HG02623 (cell line): ENCODE measurements at regions not wholly inside any gene's neighbourhood (a gene's known extent, or its start where the extent isn't known, plus 50 kb on each side); places are given as distances from the start of the nearest gene placed in this dataset.

ENCODE experiments used
- ATAC-seq: cut with Tn5 transposase; IDR thresholded peaks from one replicate; pipeline ENCODE4 v1.9.1; 2021; ENCODE audit warnings: moderate library complexity; ENCODE audit not compliant: unreplicated experiment

GRCh38 chr15:69902414-69903062, 195.2 kb downstream of the TLE3 start:
- ATAC-seq = no peak

GRCh38 chr15:69903470-69904469, 193.9 kb downstream of the TLE3 start:
- no peak for ATAC-seq

GRCh38 chr15:69906256-69907185, 191.2 kb downstream of the TLE3 start:
- ATAC-seq = no peak

- no peak for ATAC-seq
Measured at GRCh38 chr15:69908060-69908459, 189.7 kb downstream of the TLE3 start.

GRCh38 chr15:69908590-69909420, 188.9 kb downstream of the TLE3 start:
- ATAC-seq = no peak

GRCh38 chr15:69909719-69910444, 187.8 kb downstream of the TLE3 start:
- ATAC-seq = no peak

- no peak for ATAC-seq
Measured at GRCh38 chr15:69910514-69910913, 187.2 kb downstream of the TLE3 start.

- ATAC-seq = no peak
Measured at GRCh38 chr15:69912116-69912515, 185.6 kb downstream of the TLE3 start.

GRCh38 chr15:69914040-69914439, 183.7 kb downstream of the TLE3 start:
- no peak for ATAC-seq

GRCh38 chr15:69914960-69915359, 182.8 kb downstream of the TLE3 start:
- no peak for ATAC-seq

- no peak for ATAC-seq
Measured at GRCh38 chr15:69916169-69916785, 181.4 kb downstream of the TLE3 start.

- ATAC-seq = no peak
Measured at GRCh38 chr15:69917056-69917455, 180.7 kb downstream of the TLE3 start.

- no peak for ATAC-seq
Measured at GRCh38 chr15:69919816-69920215, 177.9 kb downstream of the TLE3 start.

GRCh38 chr15:69920221-69920620, 177.5 kb downstream of the TLE3 start:
- no peak for ATAC-seq

GRCh38 chr15:69921626-69922619, 175.8 kb downstream of the TLE3 start:
- ATAC-seq = no peak

- ATAC-seq = no peak
Measured at GRCh38 chr15:69924531-69924930, 173.2 kb downstream of the TLE3 start.

GRCh38 chr15:69926006-69926405, 171.7 kb downstream of the TLE3 start:
- no peak for ATAC-seq

GRCh38 chr15:69926721-69927120, 171.0 kb downstream of the TLE3 start:
- ATAC-seq = no peak
